ENCODE measurements at regions not wholly inside any gene's neighbourhood (a gene's known extent, or its start where the extent isn't known, plus 50 kb on each side); places are given as distances from the start of the nearest gene placed in this dataset.

GRCh38 chr3:30962493-30962892, 68.0 kb upstream of the GADL1 start:
- TF ChIP-seq CTCF (conservative IDR thresholded peaks at IDR 0.05), result no peak
- Mint-ChIP-seq H3K4me3 (no peak overlapping the region), H3K9me3 (peaks cover 8% of the 10 kb centered on the region), H3K4me1 (no peaks in the 10 kb centered on the region), H3K36me3 (ENCODE audit: low read depth) (peaks cover 3% of the 10 kb centered on the region), H3K27ac (ENCODE audit: unreplicated experiment) (no peak overlapping the region), H3K27me3 (ENCODE audit: low read depth) (no peaks in the 10 kb centered on the region)
- DNase-seq (ENCODE audit: low read depth, low spot score), result no peak

GRCh38 chr3:30963223-30963722, 68.8 kb upstream of the GADL1 start:
- H3K9me3 Mint-ChIP-seq, result peaks cover 6% of the 10 kb centered on the region
- no peak for TF ChIP-seq CTCF (conservative IDR thresholded peaks at IDR 0.05)
- no peaks in the 10 kb centered on the region for H3K4me1 Mint-ChIP-seq
- no peaks in the 10 kb centered on the region for H3K27me3 Mint-ChIP-seq (ENCODE audit: low read depth)
- no peak overlapping the region for H3K4me3 Mint-ChIP-seq
- no peak for DNase-seq (ENCODE audit: low read depth, low spot score)
- peaks cover 2% of the 10 kb centered on the region for H3K36me3 Mint-ChIP-seq (ENCODE audit: low read depth)
- H3K27ac Mint-ChIP-seq (ENCODE audit: unreplicated experiment), result peak overlapping the region; percentile 81

GRCh38 chr3:30964612-30965011, 70.2 kb upstream of the GADL1 start:
- Mint-ChIP-seq H3K4me1 (no peaks in the 10 kb centered on the region), H3K27me3 (ENCODE audit: low read depth) (no peaks in the 10 kb centered on the region), H3K9me3 (peaks cover 3% of the 10 kb centered on the region), H3K36me3 (ENCODE audit: low read depth) (no peaks in the 10 kb centered on the region), H3K4me3 (no peak overlapping the region), H3K27ac (ENCODE audit: unreplicated experiment) (no peak overlapping the region)
- no peak for TF ChIP-seq CTCF (conservative IDR thresholded peaks at IDR 0.05)
- DNase-seq (ENCODE audit: low read depth, low spot score), result no peak

GRCh38 chr3:30966896-30967295, 72.4 kb upstream of the GADL1 start:
- TF ChIP-seq CTCF (conservative IDR thresholded peaks at IDR 0.05), result no peak
- Mint-ChIP-seq H3K27ac (ENCODE audit: unreplicated experiment) (no peak overlapping the region), H3K9me3 (peaks cover 2% of the 10 kb centered on the region), H3K4me3 (no peak overlapping the region), H3K36me3 (ENCODE audit: low read depth) (no peaks in the 10 kb centered on the region), H3K27me3 (ENCODE audit: low read depth) (no peaks in the 10 kb centered on the region), H3K4me1 (no peaks in the 10 kb centered on the region)
- no peak for DNase-seq (ENCODE audit: low read depth, low spot score)

- H3K27ac Mint-ChIP-seq (ENCODE audit: unreplicated experiment), result no peak overlapping the region
- no peaks in the 10 kb centered on the region for H3K27me3 Mint-ChIP-seq (ENCODE audit: low read depth)
- no peaks in the 10 kb centered on the region for H3K4me1 Mint-ChIP-seq
- no peaks in the 10 kb centered on the region for H3K9me3 Mint-ChIP-seq
- TF ChIP-seq CTCF (conservative IDR thresholded peaks at IDR 0.05), result no peak
- no peak overlapping the region for H3K4me3 Mint-ChIP-seq
- H3K36me3 Mint-ChIP-seq (ENCODE audit: low read depth), result no peaks in the 10 kb centered on the region
- DNase-seq (ENCODE audit: low read depth, low spot score), result no peak
Observed at GRCh38 chr3:30970183-30970582, 75.7 kb upstream of the GADL1 start.

- TF ChIP-seq CTCF (conservative IDR thresholded peaks at IDR 0.05), result no peak
- no peaks in the 10 kb centered on the region for H3K36me3 Mint-ChIP-seq (ENCODE audit: low read depth)
- no peaks in the 10 kb centered on the region for H3K9me3 Mint-ChIP-seq
- no peaks in the 10 kb centered on the region for H3K4me1 Mint-ChIP-seq
- no peak for DNase-seq (ENCODE audit: low read depth, low spot score)
- H3K27ac Mint-ChIP-seq (ENCODE audit: unreplicated experiment), result no peak overlapping the region
- H3K4me3 Mint-ChIP-seq, result no peak overlapping the region
- H3K27me3 Mint-ChIP-seq (ENCODE audit: low read depth), result no peaks in the 10 kb centered on the region
Observed at GRCh38 chr3:30972449-30972848, 78.0 kb upstream of the GADL1 start.

Data from neural crest cell (in vitro differentiated cells).